OCI-LY7 (cell line): ENCODE measurements at regions not wholly inside any gene's neighbourhood (a gene's known extent, or its start where the extent isn't known, plus 50 kb on each side); places are given as distances from the start of the nearest gene placed in this dataset.

Source experiments
- BruUV-seq: library from RNA; stranded (reverse); fragments of 400-500 nt; replicated peaks from 2 replicates; lab custom pipeline; 2021; lab: Mats Ljungman, UMichigan
- CTCF ChIA-PET: fragments of 300-600 bp; sonication (Branson Sonifier 250); formaldehyde crosslinking; loops from one replicate; lab custom pipeline; 2022; ENCODE audit warnings: antibody characterized with exemption; ENCODE audit not compliant: unreplicated experiment; lab: Charles Lee
- POLR2A ChIA-PET: fragments of 300-600 bp; sonication (Branson Sonifier 250); formaldehyde crosslinking; loops from one replicate; lab custom pipeline; 2022; ENCODE audit warnings: antibody characterized with exemption; lab: Charles Lee
- DNase-seq: peaks from one replicate; pipeline ENCODE4 v3.0.0-alpha.2; 2015; ENCODE audit warnings: low spot score
- H2AFZ ChIP-seq: fragments of 200-600 bp; sonication (generic), shearing (Covaris generic); 2 replicates; pipeline ENCODE4 v1.6.1; 2014; ENCODE audit warnings: mild to moderate bottlenecking, antibody characterized with exemption, low read length, moderate library complexity
- H3K27ac ChIP-seq: fragments of 200-600 bp; sonication (generic); 2 replicates; pipeline ENCODE4 v1.5.1; 2014; ENCODE audit warnings: mixed run types, low read depth, mild to moderate bottlenecking, moderate library complexity, low read length, inconsistent platforms; ENCODE audit not compliant: poor library complexity, severe bottlenecking
- H3K36me3 ChIP-seq: fragments of 200-600 bp; sonication (generic); 2 replicates; pipeline ENCODE4 v1.6.1; 2014; ENCODE audit warnings: mild to moderate bottlenecking, antibody characterized with exemption, low read length, moderate library complexity, mixed read lengths; ENCODE audit not compliant: insufficient read depth
- H3K4me1 ChIP-seq: fragments of 200-600 bp; sonication (generic); 2 replicates; pipeline ENCODE4 v1.5.1; 2014; ENCODE audit warnings: mild to moderate bottlenecking, low read length; ENCODE audit not compliant: insufficient read depth, poor library complexity, severe bottlenecking
- H3K4me2 ChIP-seq: fragments of 200-600 bp; sonication (generic); 2 replicates; pipeline ENCODE4 v1.6.1; 2014; ENCODE audit warnings: mild to moderate bottlenecking, low read length
- H3K4me3 ChIP-seq: fragments of 200-600 bp; sonication (generic); 2 replicates; pipeline ENCODE4 v1.5.1; 2014; ENCODE audit warnings: mild to moderate bottlenecking, low read depth, low read length; ENCODE audit not compliant: poor library complexity, severe bottlenecking
- H3K79me2 ChIP-seq: fragments of 200-600 bp; sonication (generic); 2 replicates; pipeline ENCODE4 v1.6.1; 2016; ENCODE audit warnings: low read depth, mild to moderate bottlenecking, low read length, moderate library complexity, mixed read lengths; ENCODE audit not compliant: insufficient read depth
- H3K9me2 ChIP-seq: fragments of 200-600 bp; sonication (generic); 2 replicates; pipeline ENCODE4 v1.6.1; 2016; ENCODE audit warnings: mild to moderate bottlenecking, low read length, mixed read lengths; ENCODE audit not compliant: insufficient read depth
- H3K9me3 ChIP-seq: fragments of 200-600 bp; sonication (generic); 2 replicates; pipeline ENCODE4 v1.6.1; 2014; ENCODE audit warnings: mild to moderate bottlenecking, mixed run types, low read length, mixed read lengths
- H4K20me1 ChIP-seq: fragments of 200-600 bp; sonication (generic); 2 replicates; pipeline ENCODE4 v1.6.1; 2014; ENCODE audit warnings: mild to moderate bottlenecking, antibody characterized with exemption, low read length, moderate library complexity, mixed read lengths; ENCODE audit not compliant: insufficient read depth
- EZH2phosphoT487 ChIP-seq: fragments of 200-600 bp; sonication (generic); IDR thresholded peaks from 2 replicates; pipeline ENCODE4 v1.6.1; 2018; ENCODE audit warnings: low read depth, borderline replicate concordance, mild to moderate bottlenecking, mixed run types, antibody characterized with exemption, low read length, moderate library complexity, mixed read lengths
- intact Hi-C: fragments of 100-400 bp; cut with micrococcal nuclease; formaldehyde crosslinking; loops from one replicate; pipeline ENCODE4 v1.10.0; 2022; ENCODE audit not compliant: unreplicated experiment
- TF ChIP-seq, protein P1 (sequence below): fragments of 200-600 bp; sonication (generic); conservative IDR thresholded peaks from 2 replicates; pipeline ENCODE4 v1.5.1; 2014; ENCODE audit warnings: mild to moderate bottlenecking, antibody characterized with exemption, low read length, moderate library complexity, mixed read lengths

DNA sequence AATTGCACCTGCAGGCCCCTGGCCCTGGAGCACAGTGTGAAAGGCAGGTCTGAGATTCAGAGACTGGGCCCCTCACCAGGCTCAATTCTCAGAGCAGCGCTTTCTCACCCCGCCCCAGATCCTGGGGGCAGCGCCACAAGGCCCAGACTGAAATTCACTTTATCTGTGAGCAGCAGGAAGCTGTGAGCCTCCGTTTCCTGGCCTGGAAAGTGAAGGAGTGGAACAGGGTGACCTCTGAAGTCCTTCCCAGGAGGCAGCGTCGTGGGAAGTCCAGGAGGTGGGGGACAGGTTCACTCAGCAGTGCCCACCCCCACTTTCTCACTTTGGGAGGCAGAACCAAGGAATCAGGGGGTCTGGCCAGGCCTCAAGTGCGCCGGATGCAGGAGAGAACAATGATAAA lies 235.4 kb downstream of the NDUFA10 start:
- Histone ChIP-seq H3K4me2 (no peak overlapping the region), H3K4me1 (no peaks in the 10 kb centered on the region), H3K36me3 (no peaks in the 10 kb centered on the region), H2AFZ (no peak overlapping the region), H3K9me2 (no peaks in the 10 kb centered on the region), H3K9me3 (no peaks in the 10 kb centered on the region), H3K4me3 (no peak overlapping the region), H3K79me2 (no peaks in the 10 kb centered on the region), H4K20me1 (no peaks in the 10 kb centered on the region), H3K27ac (no peak overlapping the region)
- ChIA-PET CTCF (no interaction called here), POLR2A (no interaction called here)
- intact Hi-C loops, result no loop called here
- DNase-seq, result no peak
- TF ChIP-seq, protein P1, sequence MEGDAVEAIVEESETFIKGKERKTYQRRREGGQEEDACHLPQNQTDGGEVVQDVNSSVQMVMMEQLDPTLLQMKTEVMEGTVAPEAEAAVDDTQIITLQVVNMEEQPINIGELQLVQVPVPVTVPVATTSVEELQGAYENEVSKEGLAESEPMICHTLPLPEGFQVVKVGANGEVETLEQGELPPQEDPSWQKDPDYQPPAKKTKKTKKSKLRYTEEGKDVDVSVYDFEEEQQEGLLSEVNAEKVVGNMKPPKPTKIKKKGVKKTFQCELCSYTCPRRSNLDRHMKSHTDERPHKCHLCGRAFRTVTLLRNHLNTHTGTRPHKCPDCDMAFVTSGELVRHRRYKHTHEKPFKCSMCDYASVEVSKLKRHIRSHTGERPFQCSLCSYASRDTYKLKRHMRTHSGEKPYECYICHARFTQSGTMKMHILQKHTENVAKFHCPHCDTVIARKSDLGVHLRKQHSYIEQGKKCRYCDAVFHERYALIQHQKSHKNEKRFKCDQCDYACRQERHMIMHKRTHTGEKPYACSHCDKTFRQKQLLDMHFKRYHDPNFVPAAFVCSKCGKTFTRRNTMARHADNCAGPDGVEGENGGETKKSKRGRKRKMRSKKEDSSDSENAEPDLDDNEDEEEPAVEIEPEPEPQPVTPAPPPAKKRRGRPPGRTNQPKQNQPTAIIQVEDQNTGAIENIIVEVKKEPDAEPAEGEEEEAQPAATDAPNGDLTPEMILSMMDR, result no peak
- TF ChIP-seq EZH2phosphoT487, result no peak
- no TSS peak for BruUV-seq

DNA sequence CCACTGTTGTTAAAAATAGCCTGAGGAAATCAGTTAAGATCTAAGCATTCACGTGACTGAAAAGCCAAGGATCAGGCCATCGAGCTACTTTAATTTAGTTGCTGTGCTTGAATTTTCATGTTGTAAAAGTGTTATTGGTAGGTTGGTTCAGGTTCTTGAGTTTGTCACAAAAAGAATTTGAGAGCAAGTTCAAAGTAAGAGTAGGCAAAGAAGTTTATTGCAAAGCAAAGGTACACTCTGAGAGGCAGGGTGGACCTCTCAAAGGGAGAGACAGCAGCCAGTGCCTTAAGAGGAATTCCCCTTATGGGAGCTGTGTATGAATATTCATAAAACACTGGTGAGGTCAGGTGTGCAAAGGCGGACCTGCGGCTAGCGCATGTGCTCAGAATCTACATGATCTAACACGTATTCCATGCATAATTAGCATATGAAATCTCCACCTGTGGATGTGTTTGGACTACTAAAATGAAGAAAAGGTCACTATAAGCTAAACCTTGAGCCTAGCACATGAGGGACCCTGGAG lies 236.5 kb downstream of the NDUFA10 start:
- CTCF ChIA-PET, result no interaction called here
- no peaks in the 10 kb centered on the region for H3K79me2 ChIP-seq

GRCh38 chr2:239787538-239788050 lies 237.5 kb downstream of the NDUFA10 start:
- no peak overlapping the region for H3K27ac ChIP-seq
- intact Hi-C loops, result no loop called here
- no peak overlapping the region for H3K4me2 ChIP-seq
- no peaks in the 10 kb centered on the region for H3K9me3 ChIP-seq
- no peaks in the 10 kb centered on the region for H3K9me2 ChIP-seq
- H3K4me1 ChIP-seq, result no peaks in the 10 kb centered on the region
- ChIA-PET CTCF (no interaction called here), POLR2A (interaction anchor here (0.6 kb wide), 1 partner anchor 10 kb away, joined by 3 read pairs; no protein-coding TSS in a partner anchor)
- BruUV-seq, result no TSS peak
- no peaks in the 10 kb centered on the region for H3K36me3 ChIP-seq
- no peaks in the 10 kb centered on the region for H4K20me1 ChIP-seq
- DNase-seq, result no peak
- no peak overlapping the region for H3K4me3 ChIP-seq
- TF ChIP-seq EZH2phosphoT487, result no peak
- TF ChIP-seq, protein P1, result no peak
- no peak overlapping the region for H2AFZ ChIP-seq
- H3K79me2 ChIP-seq, result no peaks in the 10 kb centered on the region

More for the DNA sequence above, 236.5 kb downstream of the NDUFA10 start:
- H3K9me3 ChIP-seq, result no peaks in the 10 kb centered on the region
- no peak for DNase-seq
- no peaks in the 10 kb centered on the region for H3K36me3 ChIP-seq
- no peaks in the 10 kb centered on the region for H3K4me1 ChIP-seq
- H3K9me2 ChIP-seq, result no peaks in the 10 kb centered on the region
- H2AFZ ChIP-seq, result no peak overlapping the region
- no peak overlapping the region for H3K4me2 ChIP-seq
- intact Hi-C loops, result no loop called here
- POLR2A ChIA-PET, result no interaction called here
- BruUV-seq, result no TSS peak
- no peak for TF ChIP-seq EZH2phosphoT487
- TF ChIP-seq, protein P1, result no peak
- H3K4me3 ChIP-seq, result no peak overlapping the region
- H3K27ac ChIP-seq, result no peak overlapping the region
- no peaks in the 10 kb centered on the region for H4K20me1 ChIP-seq
